ENCODE measurements at regions not wholly inside any gene's neighbourhood (a gene's known extent, or its start where the extent isn't known, plus 50 kb on each side); places are given as distances from the start of the nearest gene placed in this dataset.

DNA sequence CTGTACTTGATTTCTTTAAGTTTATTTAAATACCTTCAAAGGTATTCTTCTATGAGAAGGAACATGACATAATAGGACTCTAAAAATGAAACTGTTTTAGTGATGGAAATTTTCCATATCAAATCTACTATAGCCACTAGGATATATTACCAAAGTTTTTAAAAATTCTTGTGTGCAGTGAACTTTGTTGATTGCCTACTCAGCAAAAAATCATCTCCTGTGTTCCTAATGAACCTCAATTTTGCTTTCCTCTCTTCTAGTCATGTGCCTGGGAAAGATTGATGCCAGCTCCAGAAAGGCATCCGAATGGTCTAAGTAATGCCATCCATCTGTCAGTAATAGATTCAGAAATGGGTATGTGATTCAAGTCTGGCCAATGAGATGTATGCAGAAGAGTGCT is 111.1 kb downstream of the ANXA3 start:
- TF ChIP-seq YY1 (tag by site-specific recombination; IDR thresholded peaks at IDR 0.05) (no peak), ZNF707 (tag by site-specific recombination; IDR thresholded peaks at IDR 0.05) (no peak), ZBTB1 (tag by site-specific recombination; IDR thresholded peaks at IDR 0.05) (no peak)
- TF ChIP-seq, protein P1, sequence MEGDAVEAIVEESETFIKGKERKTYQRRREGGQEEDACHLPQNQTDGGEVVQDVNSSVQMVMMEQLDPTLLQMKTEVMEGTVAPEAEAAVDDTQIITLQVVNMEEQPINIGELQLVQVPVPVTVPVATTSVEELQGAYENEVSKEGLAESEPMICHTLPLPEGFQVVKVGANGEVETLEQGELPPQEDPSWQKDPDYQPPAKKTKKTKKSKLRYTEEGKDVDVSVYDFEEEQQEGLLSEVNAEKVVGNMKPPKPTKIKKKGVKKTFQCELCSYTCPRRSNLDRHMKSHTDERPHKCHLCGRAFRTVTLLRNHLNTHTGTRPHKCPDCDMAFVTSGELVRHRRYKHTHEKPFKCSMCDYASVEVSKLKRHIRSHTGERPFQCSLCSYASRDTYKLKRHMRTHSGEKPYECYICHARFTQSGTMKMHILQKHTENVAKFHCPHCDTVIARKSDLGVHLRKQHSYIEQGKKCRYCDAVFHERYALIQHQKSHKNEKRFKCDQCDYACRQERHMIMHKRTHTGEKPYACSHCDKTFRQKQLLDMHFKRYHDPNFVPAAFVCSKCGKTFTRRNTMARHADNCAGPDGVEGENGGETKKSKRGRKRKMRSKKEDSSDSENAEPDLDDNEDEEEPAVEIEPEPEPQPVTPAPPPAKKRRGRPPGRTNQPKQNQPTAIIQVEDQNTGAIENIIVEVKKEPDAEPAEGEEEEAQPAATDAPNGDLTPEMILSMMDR (tag by site-specific recombination; IDR thresholded peaks at IDR 0.05): no peak
